ENCODE measurements at regions not wholly inside any gene's neighbourhood (a gene's known extent, or its start where the extent isn't known, plus 50 kb on each side); places are given as distances from the start of the nearest gene placed in this dataset.

GRCh38 chr13:91127995-91128394, 219.5 kb upstream of the MIR17HG start:
- Histone ChIP-seq H4K20me1 (ENCODE audit: low read depth, low read length) (no peaks in the 10 kb centered on the region), H3K27ac (ENCODE audit: low read depth, low read length) (no peak overlapping the region)
- TF ChIP-seq CTCF (IDR thresholded peaks at IDR 0.05; ENCODE audit: insufficient read depth, low read length, poor library complexity, severe bottlenecking) (no peak), EZH2phosphoT487 (conservative IDR thresholded peaks at IDR 0.05; ENCODE audit: low read length) (no peak)

GRCh38 chr13:91132381-91132780, 215.1 kb upstream of the MIR17HG start:
- H3K9ac ChIP-seq (ENCODE audit: low read length): no peak overlapping the region
- H3K27ac ChIP-seq (ENCODE audit: low read depth, low read length): no peak overlapping the region
- H2AFZ ChIP-seq (ENCODE audit: low read depth, low read length, severe bottlenecking): no peak overlapping the region
- TF ChIP-seq CTCF (IDR thresholded peaks at IDR 0.05; ENCODE audit: insufficient read depth, low read length, poor library complexity, severe bottlenecking): no peak
- TF ChIP-seq EZH2phosphoT487 (conservative IDR thresholded peaks at IDR 0.05; ENCODE audit: low read length): no peak
- no peaks in the 10 kb centered on the region for H3K9me2 ChIP-seq (replicated peaks; ENCODE audit: insufficient read depth, low read length)
- no peaks in the 10 kb centered on the region for H4K20me1 ChIP-seq (ENCODE audit: low read depth, low read length)
- no peaks in the 10 kb centered on the region for H3K9me3 ChIP-seq (ENCODE audit: insufficient read depth, low read length)
- no peaks in the 10 kb centered on the region; the same call in 1 of the 2 replicates for H3K27me3 ChIP-seq (ENCODE audit: low read length)
- H3K79me2 ChIP-seq (ENCODE audit: insufficient read depth, low read length): no peaks in the 10 kb centered on the region
- no peak overlapping the region for H3K4me3 ChIP-seq (ENCODE audit: insufficient read depth, low read length, poor library complexity, severe bottlenecking)
- H3K36me3 ChIP-seq (ENCODE audit: low read length): no peaks in the 10 kb centered on the region
- no peaks in the 10 kb centered on the region for H3F3A ChIP-seq (ENCODE audit: insufficient read depth)
- H3K4me2 ChIP-seq (ENCODE audit: low read depth, low read length, poor library complexity, severe bottlenecking): no peak overlapping the region

More at GRCh38 chr13:91127995-91128394, 219.5 kb upstream of the MIR17HG start:
- no peak overlapping the region for H3K4me2 ChIP-seq (ENCODE audit: low read depth, low read length, poor library complexity, severe bottlenecking)
- no peaks in the 10 kb centered on the region for H3F3A ChIP-seq (ENCODE audit: insufficient read depth)
- no peak overlapping the region for H3K9ac ChIP-seq (ENCODE audit: low read length)
- no peaks in the 10 kb centered on the region for H3K9me3 ChIP-seq (ENCODE audit: insufficient read depth, low read length)
- no peak overlapping the region for H3K4me3 ChIP-seq (ENCODE audit: insufficient read depth, low read length, poor library complexity, severe bottlenecking)
- H3K79me2 ChIP-seq (ENCODE audit: insufficient read depth, low read length): no peaks in the 10 kb centered on the region
- H3K27me3 ChIP-seq (ENCODE audit: low read length): no peaks in the 10 kb centered on the region
- no peaks in the 10 kb centered on the region for H3K9me2 ChIP-seq (replicated peaks; ENCODE audit: insufficient read depth, low read length)
- no peaks in the 10 kb centered on the region for H3K36me3 ChIP-seq (ENCODE audit: low read length)
- H2AFZ ChIP-seq (ENCODE audit: low read depth, low read length, severe bottlenecking): no peak overlapping the region

- no peaks in the 10 kb centered on the region for H3K79me2 ChIP-seq (ENCODE audit: insufficient read depth, low read length)
- no peak for TF ChIP-seq CTCF (IDR thresholded peaks at IDR 0.05; ENCODE audit: insufficient read depth, low read length, poor library complexity, severe bottlenecking)
- no peak for TF ChIP-seq EZH2phosphoT487 (conservative IDR thresholded peaks at IDR 0.05; ENCODE audit: low read length)
- no peaks in the 10 kb centered on the region; the same call in 1 of the 2 replicates for H3K27me3 ChIP-seq (ENCODE audit: low read length)
- H3K9me2 ChIP-seq (replicated peaks; ENCODE audit: insufficient read depth, low read length): no peaks in the 10 kb centered on the region
- H3F3A ChIP-seq (ENCODE audit: insufficient read depth): no peaks in the 10 kb centered on the region
- no peak overlapping the region for H3K9ac ChIP-seq (ENCODE audit: low read length)
- no peak overlapping the region for H3K4me2 ChIP-seq (ENCODE audit: low read depth, low read length, poor library complexity, severe bottlenecking)
- H3K36me3 ChIP-seq (ENCODE audit: low read length): no peaks in the 10 kb centered on the region
- H3K27ac ChIP-seq (ENCODE audit: low read depth, low read length): no peak overlapping the region
- no peak overlapping the region for H3K4me3 ChIP-seq (ENCODE audit: insufficient read depth, low read length, poor library complexity, severe bottlenecking)
- no peak overlapping the region for H2AFZ ChIP-seq (ENCODE audit: low read depth, low read length, severe bottlenecking)
- no peaks in the 10 kb centered on the region for H4K20me1 ChIP-seq (ENCODE audit: low read depth, low read length)
- H3K9me3 ChIP-seq (ENCODE audit: insufficient read depth, low read length): no peaks in the 10 kb centered on the region
These were observed 214.7 kb upstream of the MIR17HG start for GRCh38 chr13:91132786-91133185.
